CD4-positive, alpha-beta T cell (primary cell): ENCODE measurements at regions not wholly inside any gene's neighbourhood (a gene's known extent, or its start where the extent isn't known, plus 50 kb on each side); places are given as distances from the start of the nearest gene placed in this dataset.

ENCODE experiments used
- ATAC-seq: fragments of 200-7000 bp; cut with Tn5 transposase; one replicate; pipeline ENCODE4 v1.10.0; 2022; ENCODE audit warnings: mild to moderate bottlenecking; ENCODE audit not compliant: poor library complexity
- CTCF ChIA-PET: fragments of 350-600 bp; sonication (Branson Sonifier 250); formaldehyde crosslinking; loops from one replicate; lab custom pipeline; 2021; ENCODE audit warnings: antibody characterized with exemption, inconsistent platforms; lab: Charles Lee
- POLR2A ChIA-PET: fragments of 350-600 bp; sonication (Branson Sonifier 250); formaldehyde crosslinking; loops from one replicate; lab custom pipeline; 2021; ENCODE audit warnings: antibody characterized with exemption, inconsistent platforms; lab: Charles Lee
- DNase-seq, 14 experiments: peaks; one replicate each; pipeline ENCODE4 v3.0.0-alpha.2; 2013 to 2020; ENCODE audit warnings: mixed read lengths in 2 of 14
- H3K27ac ChIP-seq, 2 donors: one replicate each; pipeline versions ENCODE4 v1.5.1 to v1.7.0; 2013; ENCODE audit warnings: low read length in 2 of 2, low read depth in 1 of 2, mild to moderate bottlenecking in 1 of 2
- H3K27me3 ChIP-seq, 2 experiments: 1 replicate in 1 of 2; 2 replicates in 1 of 2; pipeline versions ENCODE4 v1.6.1 to v1.7.0; 2013; ENCODE audit warnings: low read length in 2 of 2, control low read depth in 1 of 2, mild to moderate bottlenecking in 1 of 2, moderate library complexity in 1 of 2; ENCODE audit not compliant: insufficient read depth in 2 of 2, control insufficient read depth in 1 of 2
- H3K36me3 ChIP-seq: one replicate; pipeline ENCODE4 v1.6.1; 2013; ENCODE audit warnings: low read length, control low read depth; ENCODE audit not compliant: insufficient read depth
- H3K4me1 ChIP-seq: one replicate; pipeline ENCODE4 v1.6.1; 2013; ENCODE audit warnings: low read length, control low read depth; ENCODE audit not compliant: insufficient read depth
- H3K4me3 ChIP-seq: one replicate; pipeline ENCODE4 v1.5.1; 2013; ENCODE audit warnings: mild to moderate bottlenecking, low read length, moderate library complexity
- H3K9me3 ChIP-seq, 2 experiments: 1 replicate in 1 of 2; 2 replicates in 1 of 2; pipeline versions ENCODE4 v1.6.1 to v1.7.0; 2013; ENCODE audit warnings: low read length in 2 of 2, mild to moderate bottlenecking in 2 of 2, control low read depth in 1 of 2, moderate library complexity in 1 of 2; ENCODE audit not compliant: control insufficient read depth in 1 of 2, insufficient read depth in 1 of 2
- H3K27ac Mint-ChIP-seq: one replicate; pipeline ENCODE4 v1.8.0; 2020; ENCODE audit warnings: mixed read lengths
- H3K27me3 Mint-ChIP-seq: one replicate; pipeline ENCODE4 v1.8.0; 2021; ENCODE audit warnings: mixed read lengths
- H3K36me3 Mint-ChIP-seq: one replicate; pipeline ENCODE4 v1.8.0; 2021; ENCODE audit warnings: low read depth, mixed read lengths
- H3K4me1 Mint-ChIP-seq: one replicate; pipeline ENCODE4 v1.8.0; 2021; ENCODE audit warnings: low read depth, mixed read lengths
- H3K4me3 Mint-ChIP-seq: one replicate; pipeline ENCODE4 v1.8.0; 2020; ENCODE audit warnings: mild to moderate bottlenecking, mixed read lengths
- H3K9me3 Mint-ChIP-seq: one replicate; pipeline ENCODE4 v1.8.0; 2020; ENCODE audit warnings: mixed read lengths
- intact Hi-C, 2 experiments: fragments of 100-400 bp; cut with DNase I in 1 of 2; cut with micrococcal nuclease in 1 of 2; formaldehyde crosslinking; loops; one replicate each; pipeline versions ENCODE4 v1.15.1 to v1.9.0; 2023 to 2025; cut with DNase I, micrococcal nuclease
- TF ChIP-seq, protein P1 (sequence below): fragments of 200-600 bp; IDR thresholded peaks from one replicate; pipeline ENCODE4 v1.8.0; 2022; ENCODE audit warnings: antibody characterized with exemption, mild to moderate bottlenecking

- TF ChIP-seq, protein P1, sequence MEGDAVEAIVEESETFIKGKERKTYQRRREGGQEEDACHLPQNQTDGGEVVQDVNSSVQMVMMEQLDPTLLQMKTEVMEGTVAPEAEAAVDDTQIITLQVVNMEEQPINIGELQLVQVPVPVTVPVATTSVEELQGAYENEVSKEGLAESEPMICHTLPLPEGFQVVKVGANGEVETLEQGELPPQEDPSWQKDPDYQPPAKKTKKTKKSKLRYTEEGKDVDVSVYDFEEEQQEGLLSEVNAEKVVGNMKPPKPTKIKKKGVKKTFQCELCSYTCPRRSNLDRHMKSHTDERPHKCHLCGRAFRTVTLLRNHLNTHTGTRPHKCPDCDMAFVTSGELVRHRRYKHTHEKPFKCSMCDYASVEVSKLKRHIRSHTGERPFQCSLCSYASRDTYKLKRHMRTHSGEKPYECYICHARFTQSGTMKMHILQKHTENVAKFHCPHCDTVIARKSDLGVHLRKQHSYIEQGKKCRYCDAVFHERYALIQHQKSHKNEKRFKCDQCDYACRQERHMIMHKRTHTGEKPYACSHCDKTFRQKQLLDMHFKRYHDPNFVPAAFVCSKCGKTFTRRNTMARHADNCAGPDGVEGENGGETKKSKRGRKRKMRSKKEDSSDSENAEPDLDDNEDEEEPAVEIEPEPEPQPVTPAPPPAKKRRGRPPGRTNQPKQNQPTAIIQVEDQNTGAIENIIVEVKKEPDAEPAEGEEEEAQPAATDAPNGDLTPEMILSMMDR, result no peak
- CTCF ChIA-PET, result no interaction called here
- no peak for ATAC-seq
Observed at GRCh38 chr10:108208038-108208437, 1043.5 kb upstream of the SORCS1 start.

GRCh38 chr10:108204528-108205305, 1040.2 kb upstream of the SORCS1 start:
- Mint-ChIP-seq H3K9me3 (peaks cover 6% of the 10 kb centered on the region), H3K27me3 (no peaks in the 10 kb centered on the region), H3K4me1 (no peaks in the 10 kb centered on the region), H3K36me3 (no peaks in the 10 kb centered on the region), H3K27ac (no peak overlapping the region), H3K4me3 (no peak overlapping the region)
- ChIA-PET POLR2A (no interaction called here), CTCF (no interaction called here)
- Histone ChIP-seq H3K4me3 (no peak overlapping the region), H3K4me1 (no peaks in the 10 kb centered on the region), H3K27me3 (no peaks in the 10 kb centered on the region), H3K27ac (no peak overlapping the region), H3K36me3 (no peaks in the 10 kb centered on the region), H3K9me3 (peaks cover 0 to 10% of the 10 kb centered on the region in 2 experiments)
- ATAC-seq (no peak), DNase-seq (no peak)
- TF ChIP-seq, protein P1, result no peak
- intact Hi-C loops, result no loop called here

More at GRCh38 chr10:108208038-108208437, 1043.5 kb upstream of the SORCS1 start:
- Histone ChIP-seq H3K27ac (no peak overlapping the region), H3K4me1 (no peaks in the 10 kb centered on the region), H3K9me3 (peaks cover 2 to 10% of the 10 kb centered on the region in 2 experiments), H3K27me3 (no peaks in the 10 kb centered on the region), H3K36me3 (no peaks in the 10 kb centered on the region), H3K4me3 (no peak overlapping the region)
- Mint-ChIP-seq H3K36me3 (no peaks in the 10 kb centered on the region), H3K27ac (no peak overlapping the region), H3K9me3 (peaks cover 19% of the 10 kb centered on the region), H3K4me1 (no peaks in the 10 kb centered on the region), H3K27me3 (no peaks in the 10 kb centered on the region), H3K4me3 (no peak overlapping the region)
- intact Hi-C loops, result no loop called here
- no peak for DNase-seq
- POLR2A ChIA-PET, result no interaction called here

DNA sequence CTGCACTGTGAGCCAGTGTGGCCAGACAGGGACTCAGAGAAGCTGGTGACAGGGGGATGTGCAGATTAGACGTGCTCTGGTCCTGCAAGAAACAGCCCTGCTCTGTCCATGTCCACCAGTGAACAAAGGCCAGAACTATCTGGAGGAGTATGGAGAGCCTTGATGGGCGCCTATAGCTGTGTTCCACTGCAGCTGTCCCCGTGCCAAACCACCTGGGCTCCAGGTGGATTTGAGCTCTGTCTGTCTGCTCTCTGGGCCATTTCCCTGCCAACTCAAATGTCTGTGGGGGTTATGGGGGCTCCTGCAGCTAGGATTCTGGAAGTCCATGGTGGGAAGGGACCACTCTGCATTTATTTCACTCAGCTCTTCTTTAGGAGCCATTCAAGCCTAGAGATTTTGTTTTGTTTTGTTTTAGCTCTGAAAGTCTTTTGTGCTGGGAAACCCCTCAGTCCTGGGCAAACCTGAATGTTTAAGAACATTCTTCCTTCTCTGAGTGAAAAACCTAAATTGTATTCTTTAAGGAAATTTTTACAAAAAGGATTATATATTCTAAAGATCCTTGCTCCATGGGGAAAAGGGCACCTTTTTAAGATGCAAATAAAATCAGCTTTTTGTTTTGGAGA, 1039.5 kb upstream of the SORCS1 start:
- ChIA-PET CTCF (interaction anchor here (1.7 kb wide), 1 partner anchor 10 kb away, joined by 3 read pairs; no protein-coding TSS in a partner anchor), POLR2A (no interaction called here)
- Mint-ChIP-seq H3K36me3 (no peaks in the 10 kb centered on the region), H3K4me1 (no peaks in the 10 kb centered on the region), H3K9me3 (peaks cover 3% of the 10 kb centered on the region), H3K4me3 (no peak overlapping the region), H3K27ac (no peak overlapping the region), H3K27me3 (no peaks in the 10 kb centered on the region)
- H3K27me3 ChIP-seq, result no peaks in the 10 kb centered on the region
- no peak overlapping the region for H3K4me3 ChIP-seq
- TF ChIP-seq, protein P1, result no peak
- H3K36me3 ChIP-seq, result no peaks in the 10 kb centered on the region
- no peak overlapping the region for H3K27ac ChIP-seq
- no peaks in the 10 kb centered on the region for H3K4me1 ChIP-seq
- no peak for ATAC-seq
- intact Hi-C loops, result no loop called here
- DNase-seq, result no peak
- H3K9me3 ChIP-seq, result peaks cover 0 to 10% of the 10 kb centered on the region in 2 experiments
